ENCODE measurements at regions not wholly inside any gene's neighbourhood (a gene's known extent, or its start where the extent isn't known, plus 50 kb on each side); places are given as distances from the start of the nearest gene placed in this dataset.

DNA sequence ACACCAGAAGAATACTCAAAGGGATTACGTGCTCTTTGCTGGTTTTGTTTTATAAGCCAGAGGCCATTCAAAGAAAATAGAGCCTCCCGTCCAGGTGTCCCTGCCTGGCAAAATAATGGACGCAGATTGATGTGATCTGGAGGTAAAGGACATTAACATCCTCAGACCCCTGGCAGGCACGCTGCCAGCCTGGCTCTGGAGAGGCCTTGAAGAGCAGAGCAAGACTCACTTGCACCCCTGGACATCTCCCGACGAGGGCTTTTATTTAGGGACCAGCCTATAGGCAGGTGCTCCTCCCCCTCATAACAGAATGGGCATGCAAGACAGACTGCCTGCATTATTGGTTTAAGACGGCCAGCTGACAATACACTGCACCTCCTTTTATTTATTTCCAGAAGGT lies 291.3 kb downstream of the BCL11A start:
- Histone ChIP-seq H3K4me3 (ENCODE audit: low read depth, low read length) (no peak overlapping the region), H3K36me3 (ENCODE audit: insufficient read depth) (no peaks in the 10 kb centered on the region), H3K4me1 (ENCODE audit: insufficient read depth) (no peaks in the 10 kb centered on the region), H3K27ac (ENCODE audit: low read depth) (no peak overlapping the region)
- no peak for DNase-seq (ENCODE audit: extremely low spot score)
- WGBS, result 79% methylated on average over 7 of the region's 7 CpGs

DNA sequence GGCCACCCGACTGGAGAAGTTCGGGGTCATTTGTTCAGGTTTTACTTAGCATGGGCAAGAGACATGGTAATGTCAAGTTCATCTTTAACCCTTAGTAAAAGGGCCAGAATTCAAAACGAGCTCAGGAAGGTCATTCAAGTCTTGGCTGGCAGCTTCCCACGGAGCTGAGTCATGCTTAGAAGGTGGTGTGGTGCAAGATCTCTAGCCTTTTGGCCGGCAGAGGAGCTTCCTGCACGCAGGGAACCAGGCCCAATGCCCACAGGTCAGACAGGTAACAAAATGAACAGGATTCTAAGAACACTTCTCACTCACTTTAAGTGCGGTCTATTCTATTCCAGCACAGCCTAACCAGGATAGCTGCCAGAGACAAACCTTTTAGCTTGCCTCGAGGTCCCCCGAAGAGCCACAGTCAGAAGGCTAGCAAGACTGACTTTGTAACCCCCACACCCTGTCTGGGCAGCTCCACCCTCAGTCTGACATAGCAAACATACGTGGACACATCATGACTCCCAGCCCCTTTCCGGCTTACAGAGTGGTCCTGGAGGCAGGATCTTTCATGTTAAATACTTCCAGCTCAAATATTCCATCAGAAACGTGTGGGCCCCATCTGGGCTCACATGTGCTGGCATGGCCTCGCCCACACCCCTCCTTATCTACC lies 292.7 kb downstream of the BCL11A start:
- DNase-seq (ENCODE audit: extremely low spot score), result no peak
- H3K36me3 ChIP-seq (ENCODE audit: insufficient read depth), result no peaks in the 10 kb centered on the region
- no peak overlapping the region for H3K27ac ChIP-seq (ENCODE audit: low read depth)
- WGBS, result 68% methylated on average over 13 of the region's 13 CpGs
- no peaks in the 10 kb centered on the region for H3K4me1 ChIP-seq (ENCODE audit: insufficient read depth)
- no peak overlapping the region for H3K4me3 ChIP-seq (ENCODE audit: low read depth, low read length)

DNA sequence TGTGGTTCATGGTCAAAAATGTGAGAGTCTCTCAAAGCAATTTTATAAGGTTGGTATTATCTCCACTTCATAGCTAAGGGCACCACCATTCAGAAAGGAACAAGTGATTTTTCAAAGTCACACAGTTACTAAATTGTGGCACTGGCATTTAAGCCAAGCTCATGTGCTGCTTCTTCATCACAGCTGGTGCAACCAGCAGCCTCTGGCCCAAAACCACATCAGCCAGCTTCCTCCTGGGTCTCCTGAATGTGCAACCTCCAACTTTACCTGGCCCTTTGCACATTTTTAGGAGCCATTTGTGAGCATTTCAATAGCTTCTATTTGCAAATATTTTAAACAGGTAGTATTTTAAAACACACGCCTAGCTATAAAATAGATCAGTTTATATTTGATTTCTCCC lies 293.7 kb downstream of the BCL11A start:
- no peak for DNase-seq (ENCODE audit: extremely low spot score)
- no peaks in the 10 kb centered on the region for H3K4me1 ChIP-seq (ENCODE audit: insufficient read depth)
- 95% methylated on average over 1 of the region's 1 CpG for WGBS

DNA sequence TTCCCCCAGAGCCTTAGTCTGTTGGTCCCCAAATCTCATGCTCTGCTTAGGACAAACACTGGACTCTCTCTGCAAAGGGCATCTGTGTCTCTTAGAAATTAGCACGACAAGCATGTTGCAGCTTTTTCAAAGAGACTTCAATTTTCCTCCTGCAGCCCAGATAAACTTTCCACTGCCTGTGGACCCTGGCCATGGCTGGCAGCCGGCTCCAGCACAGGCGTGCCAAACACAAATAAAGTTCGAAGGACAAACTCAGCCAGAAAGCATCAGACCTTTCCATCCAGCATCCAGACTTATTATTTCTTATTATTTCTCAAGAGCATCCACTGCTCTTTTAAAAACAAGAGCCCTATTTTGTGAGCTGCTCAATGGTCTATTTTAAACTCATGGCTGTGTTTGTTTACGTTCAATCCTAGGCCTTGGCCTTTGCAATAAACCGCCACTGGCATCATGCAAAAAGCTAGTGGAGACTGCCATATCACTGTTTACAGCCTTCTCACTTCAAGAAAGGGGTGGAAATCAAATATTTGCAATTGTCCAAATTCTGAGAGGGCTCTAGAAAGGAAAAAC lies 300.8 kb downstream of the BCL11A start:
- no peak overlapping the region for H3K4me3 ChIP-seq (ENCODE audit: low read depth, low read length)
- no peaks in the 10 kb centered on the region for H3K36me3 ChIP-seq (ENCODE audit: insufficient read depth)
- no peak overlapping the region for H3K27ac ChIP-seq (ENCODE audit: low read depth)
- no peaks in the 10 kb centered on the region for H3K4me1 ChIP-seq (ENCODE audit: insufficient read depth)
- 25% methylated on average over 6 of the region's 6 CpGs for WGBS
- DNase-seq (ENCODE audit: extremely low spot score), result no peak

More for the DNA sequence above, 293.7 kb downstream of the BCL11A start:
- Histone ChIP-seq H3K4me3 (ENCODE audit: low read depth, low read length) (no peak overlapping the region), H3K27ac (ENCODE audit: low read depth) (no peak overlapping the region), H3K36me3 (ENCODE audit: insufficient read depth) (no peaks in the 10 kb centered on the region)

DNA sequence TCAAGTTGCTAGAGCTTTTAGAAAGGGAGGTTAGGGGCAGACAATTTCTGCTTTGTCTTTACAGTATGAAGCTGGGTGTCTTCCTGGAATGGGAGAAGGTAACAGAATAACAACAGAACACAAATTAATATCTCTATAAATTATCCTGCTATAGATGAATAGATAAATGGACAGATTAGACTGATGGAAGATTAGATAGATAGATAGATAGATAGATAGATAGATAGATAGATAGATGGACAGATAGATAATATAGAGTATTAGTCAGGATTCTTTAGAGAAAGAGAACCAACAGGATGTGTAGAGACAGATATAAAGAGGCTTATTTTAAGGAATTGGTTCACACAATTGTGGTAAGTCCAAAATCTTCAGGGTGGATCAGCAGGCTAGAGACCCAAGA lies 302.2 kb downstream of the BCL11A start:
- H3K4me3 ChIP-seq (ENCODE audit: low read depth, low read length), result no peak overlapping the region
- no peak overlapping the region for H3K27ac ChIP-seq (ENCODE audit: low read depth)
- H3K36me3 ChIP-seq (ENCODE audit: insufficient read depth), result no peaks in the 10 kb centered on the region
- DNase-seq (ENCODE audit: extremely low spot score), result no peak
- no peaks in the 10 kb centered on the region for H3K4me1 ChIP-seq (ENCODE audit: insufficient read depth)

DNA sequence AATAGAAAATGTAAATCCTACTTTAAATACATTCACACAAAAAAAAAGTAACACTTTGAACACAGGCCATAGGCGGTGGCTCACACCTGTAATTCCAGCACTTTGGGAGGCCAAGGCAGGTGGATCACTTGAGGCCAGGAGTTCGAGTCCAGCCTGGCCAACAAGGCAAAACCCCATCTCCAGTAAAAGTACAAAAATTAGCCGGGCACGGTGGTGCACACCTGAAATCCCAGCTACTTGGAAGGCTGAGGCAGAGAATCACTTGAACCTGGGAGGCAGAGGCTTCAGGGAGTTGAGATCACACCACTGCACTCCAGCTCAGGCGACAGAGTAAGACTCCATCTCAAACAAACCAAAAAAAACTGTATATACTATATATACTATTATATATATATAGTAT lies 303.6 kb downstream of the BCL11A start:
- 94% methylated on average over 5 of the region's 5 CpGs for WGBS
- Histone ChIP-seq H3K4me1 (ENCODE audit: insufficient read depth) (no peaks in the 10 kb centered on the region), H3K36me3 (ENCODE audit: insufficient read depth) (no peaks in the 10 kb centered on the region), H3K27ac (ENCODE audit: low read depth) (no peak overlapping the region), H3K4me3 (ENCODE audit: low read depth, low read length) (no peak overlapping the region)
- DNase-seq (ENCODE audit: extremely low spot score), result no peak

DNA sequence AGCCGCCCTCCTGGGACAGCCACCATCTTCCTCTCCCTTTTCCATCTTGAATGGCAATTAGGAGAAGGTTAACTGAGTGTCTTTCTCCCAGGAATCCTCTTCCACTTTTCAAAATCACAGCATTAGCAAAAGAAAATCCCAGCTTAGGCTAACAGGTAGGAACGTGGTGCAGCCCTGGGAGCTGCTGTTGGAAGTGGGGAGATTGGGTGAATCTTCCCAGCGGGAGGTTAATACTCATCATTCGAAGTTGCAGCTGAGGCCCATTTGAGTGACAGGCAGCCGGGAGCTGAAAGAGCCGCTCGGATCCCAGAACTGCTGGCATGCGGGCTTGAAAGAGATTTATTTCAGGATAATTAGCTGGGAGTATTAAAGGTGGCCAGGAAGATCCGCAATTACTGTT lies 306.0 kb downstream of the BCL11A start:
- no peaks in the 10 kb centered on the region for H3K4me1 ChIP-seq (ENCODE audit: insufficient read depth)
- DNase-seq (ENCODE audit: extremely low spot score), result no peak
- H3K4me3 ChIP-seq (ENCODE audit: low read depth, low read length), result no peak overlapping the region
- H3K27ac ChIP-seq (ENCODE audit: low read depth), result no peak overlapping the region
- H3K36me3 ChIP-seq (ENCODE audit: insufficient read depth), result no peaks in the 10 kb centered on the region
- 74% methylated on average over 9 of the region's 9 CpGs for WGBS

DNA sequence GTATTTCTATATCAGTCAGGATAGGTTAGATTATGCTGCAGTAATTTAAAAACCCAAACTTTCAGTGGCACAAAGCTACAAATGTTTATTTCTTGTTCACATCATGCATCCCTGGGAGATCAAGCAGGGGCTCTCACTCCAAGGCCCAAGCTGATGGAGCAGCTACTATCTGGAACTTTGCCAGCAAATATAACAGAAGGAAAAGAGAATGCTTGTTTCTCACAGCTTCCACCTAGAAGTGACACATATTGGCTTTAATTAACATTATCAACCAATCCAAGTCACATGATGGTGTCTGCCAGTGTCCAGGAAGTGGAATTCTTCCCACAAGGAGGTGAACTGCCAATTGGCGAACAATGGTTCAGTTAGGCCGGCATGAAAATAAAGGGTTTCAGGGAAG lies 306.9 kb downstream of the BCL11A start:
- Histone ChIP-seq H3K27ac (ENCODE audit: low read depth) (no peak overlapping the region), H3K4me1 (ENCODE audit: insufficient read depth) (no peaks in the 10 kb centered on the region), H3K4me3 (ENCODE audit: low read depth, low read length) (no peak overlapping the region), H3K36me3 (ENCODE audit: insufficient read depth) (no peaks in the 10 kb centered on the region)
- 99% methylated on average over 2 of the region's 2 CpGs for WGBS
- no peak for DNase-seq (ENCODE audit: extremely low spot score)

DNA sequence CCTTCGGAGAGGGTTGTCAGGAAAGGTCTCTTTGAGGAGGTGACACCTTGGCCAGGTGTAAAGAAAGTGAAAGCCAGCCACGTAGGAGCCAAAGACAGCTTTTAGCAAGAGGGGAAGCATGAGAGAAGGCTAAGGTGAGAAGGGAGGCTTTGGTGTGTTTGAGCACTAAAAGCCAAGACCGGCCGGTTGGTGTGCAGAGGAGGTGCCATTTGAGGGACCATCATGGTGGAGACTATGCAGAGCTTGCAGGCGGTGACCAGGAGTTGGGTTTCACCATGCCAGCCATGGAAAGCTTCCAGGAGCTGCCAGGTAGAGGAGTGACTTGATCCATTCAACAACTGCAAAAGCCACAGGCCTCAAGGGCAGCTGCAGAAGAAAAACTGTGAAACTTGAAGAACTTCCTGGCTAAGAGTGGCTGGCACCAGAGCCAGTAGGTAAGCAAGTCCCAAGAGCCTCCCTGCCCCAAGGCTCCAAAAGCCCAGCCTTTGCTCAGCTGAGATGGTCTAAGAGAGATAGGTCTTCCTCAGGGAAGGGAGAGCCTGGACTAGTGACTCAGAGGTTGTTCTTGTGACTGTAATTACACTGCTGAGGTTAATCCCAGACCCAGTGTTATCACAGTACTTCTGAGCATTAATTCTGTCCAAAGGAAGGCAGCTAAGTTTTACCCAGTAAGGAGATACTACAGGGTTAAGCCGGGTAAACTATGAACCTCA lies 319.0 kb downstream of the BCL11A start:
- DNase-seq (ENCODE audit: extremely low spot score), result no peak
- WGBS, result 91% methylated on average over 6 of the region's 6 CpGs
- H3K4me3 ChIP-seq (ENCODE audit: low read depth, low read length), result no peak overlapping the region

DNA sequence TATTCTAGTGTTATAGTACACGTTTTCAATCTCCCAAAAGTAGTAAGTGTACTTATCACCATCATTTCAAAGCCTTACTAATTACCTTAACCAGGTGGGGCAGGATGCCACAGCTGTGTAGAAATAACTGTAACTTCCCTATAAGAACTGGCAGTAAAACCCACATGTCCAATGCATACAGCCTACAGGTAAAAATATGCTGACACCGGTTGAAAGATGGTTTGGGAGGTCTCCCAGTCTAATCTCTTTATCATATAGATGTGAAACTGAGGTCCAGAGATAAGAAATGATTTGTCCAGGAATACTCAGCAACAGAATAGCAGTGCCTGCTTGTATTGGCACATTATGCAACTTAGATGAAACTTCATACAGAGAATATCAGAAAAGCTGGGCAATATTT lies 322.9 kb downstream of the BCL11A start:
- Histone ChIP-seq H3K4me3 (ENCODE audit: low read depth, low read length) (no peak overlapping the region), H3K4me1 (ENCODE audit: insufficient read depth) (no peaks in the 10 kb centered on the region), H3K36me3 (ENCODE audit: insufficient read depth) (no peaks in the 10 kb centered on the region), H3K27ac (ENCODE audit: low read depth) (no peak overlapping the region)
- DNase-seq (ENCODE audit: extremely low spot score), result no peak
- 75% methylated on average over 2 of the region's 2 CpGs for WGBS

More for the DNA sequence above, 319.0 kb downstream of the BCL11A start:
- Histone ChIP-seq H3K27ac (ENCODE audit: low read depth) (no peak overlapping the region), H3K36me3 (ENCODE audit: insufficient read depth) (no peaks in the 10 kb centered on the region), H3K4me1 (ENCODE audit: insufficient read depth) (no peaks in the 10 kb centered on the region)

DNA sequence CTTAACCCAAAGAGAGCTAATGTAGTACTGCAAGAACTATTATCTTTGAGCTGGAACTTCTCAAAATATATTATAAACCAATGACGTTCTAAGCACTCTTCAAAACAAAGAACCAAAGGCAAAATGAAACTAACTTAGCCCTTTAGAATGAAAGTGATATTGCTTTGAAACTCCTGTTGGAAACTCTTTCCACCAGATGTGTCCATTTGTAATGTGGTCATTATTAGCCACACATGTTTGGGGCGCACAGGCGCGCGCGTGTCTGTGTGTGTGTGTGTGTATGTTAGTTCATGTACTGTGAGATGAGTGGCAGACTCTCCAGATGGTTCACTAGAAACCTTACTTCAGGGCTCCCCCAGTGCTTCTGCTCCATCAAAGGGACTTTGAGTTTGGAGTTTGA lies 323.4 kb downstream of the BCL11A start:
- Histone ChIP-seq H3K4me3 (ENCODE audit: low read depth, low read length) (no peak overlapping the region), H3K27ac (ENCODE audit: low read depth) (no peak overlapping the region), H3K4me1 (ENCODE audit: insufficient read depth) (no peaks in the 10 kb centered on the region), H3K36me3 (ENCODE audit: insufficient read depth) (no peaks in the 10 kb centered on the region)
- no peak for DNase-seq (ENCODE audit: extremely low spot score)
- WGBS, result 94% methylated on average over 6 of the region's 6 CpGs

DNA sequence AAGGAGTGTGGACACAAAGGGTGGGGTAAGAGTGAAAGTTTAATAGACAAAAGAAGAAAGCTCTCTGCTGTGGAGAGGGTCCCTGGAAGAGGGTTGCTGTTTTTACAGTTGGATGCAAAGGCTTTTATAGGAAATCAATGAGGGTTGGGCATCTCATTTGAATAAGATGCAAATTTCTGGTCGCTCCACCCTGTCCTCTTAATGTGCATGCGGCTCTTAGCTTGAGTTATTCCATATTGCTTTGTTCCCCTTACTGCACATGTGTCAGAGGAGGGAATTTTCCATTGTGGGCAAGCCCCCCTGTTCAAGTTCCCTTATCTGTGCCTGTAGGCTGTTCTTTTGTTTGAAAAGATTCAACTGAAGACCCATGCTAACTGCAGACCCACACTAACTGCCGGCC lies 326.5 kb downstream of the BCL11A start:
- 89% methylated on average over 3 of the region's 3 CpGs for WGBS
- no peaks in the 10 kb centered on the region for H3K36me3 ChIP-seq (ENCODE audit: insufficient read depth)
- no peak overlapping the region for H3K4me3 ChIP-seq (ENCODE audit: low read depth, low read length)
- no peaks in the 10 kb centered on the region for H3K4me1 ChIP-seq (ENCODE audit: insufficient read depth)
- no peak for DNase-seq (ENCODE audit: extremely low spot score)
- H3K27ac ChIP-seq (ENCODE audit: low read depth), result no peak overlapping the region

DNA sequence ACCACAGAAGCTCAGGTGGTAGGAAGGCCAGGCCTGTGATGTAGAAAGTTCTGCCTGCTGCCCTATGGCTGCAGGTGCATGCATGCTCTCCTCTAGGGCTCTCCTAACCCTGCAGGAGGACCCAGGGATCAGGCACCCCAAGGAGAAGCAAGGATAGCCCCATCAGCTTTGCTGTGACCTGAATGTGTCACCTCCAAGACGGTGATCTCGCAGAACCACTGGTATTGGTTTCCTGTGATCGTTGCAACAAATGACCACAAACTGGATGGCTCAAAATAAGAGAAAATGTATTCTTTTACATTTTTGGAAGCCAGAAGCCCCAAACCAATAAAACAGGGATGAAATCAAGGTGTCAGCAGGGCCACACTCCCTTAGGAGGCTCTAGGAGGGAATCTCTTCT lies 327.3 kb downstream of the BCL11A start:
- no peaks in the 10 kb centered on the region for H3K4me1 ChIP-seq (ENCODE audit: insufficient read depth)
- 91% methylated on average over 3 of the region's 3 CpGs for WGBS
- H3K27ac ChIP-seq (ENCODE audit: low read depth), result no peak overlapping the region
- H3K4me3 ChIP-seq (ENCODE audit: low read depth, low read length), result no peak overlapping the region
- DNase-seq (ENCODE audit: extremely low spot score), result no peak
- no peaks in the 10 kb centered on the region for H3K36me3 ChIP-seq (ENCODE audit: insufficient read depth)

DNA sequence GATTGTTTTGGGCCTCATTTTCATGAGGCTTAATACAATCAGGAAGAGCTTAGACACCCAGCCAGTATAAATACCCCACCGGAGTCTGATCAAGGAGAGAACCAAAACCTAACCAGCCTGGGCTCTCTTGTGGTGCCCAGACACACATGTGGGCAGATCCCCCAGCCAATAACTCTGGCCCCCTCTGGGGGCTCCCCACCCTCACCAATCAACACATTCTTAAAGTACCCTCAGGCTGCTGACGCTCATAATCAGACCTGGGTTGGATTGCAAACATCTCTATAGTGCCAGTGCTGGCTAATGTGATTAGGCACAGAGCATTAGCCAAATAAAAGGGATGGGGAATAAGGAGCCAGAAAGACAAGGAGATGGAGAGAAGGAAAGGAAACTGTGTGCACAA lies 329.6 kb downstream of the BCL11A start:
- Histone ChIP-seq H3K4me1 (ENCODE audit: insufficient read depth) (no peaks in the 10 kb centered on the region), H3K36me3 (ENCODE audit: insufficient read depth) (no peaks in the 10 kb centered on the region), H3K27ac (ENCODE audit: low read depth) (no peak overlapping the region), H3K4me3 (ENCODE audit: low read depth, low read length) (no peak overlapping the region)
- DNase-seq (ENCODE audit: extremely low spot score), result no peak
- 84% methylated on average over 2 of the region's 2 CpGs for WGBS
